Esophagus muscularis mucosa (tissue), 3 donors: ENCODE measurements at regions not wholly inside any gene's neighbourhood (a gene's known extent, or its start where the extent isn't known, plus 50 kb on each side); places are given as distances from the start of the nearest gene placed in this dataset.

Experiments used
- POLR2A ChIP-seq: fragments of 450-650 bp; IDR thresholded peaks from one replicate; pipeline ENCODE4 v1.6.1; 2017; ENCODE audit warnings: antibody characterized with exemption, moderate library complexity, mild to moderate bottlenecking, low read depth
- POLR2AphosphoS5 ChIP-seq, 2 donors: sonication (generic); formaldehyde crosslinking; IDR thresholded peaks; one replicate each; pipeline ENCODE4 v1.6.1; 2017; ENCODE audit warnings: antibody characterized with exemption in 2 of 2
- TF ChIP-seq, protein P1 (sequence below), 3 experiments: fragments of 200-600 bp in 2 of 3; fragments of 450-650 bp in 1 of 3; sonication (generic) in 2 of 3; IDR thresholded peaks; one replicate each; pipeline ENCODE4 v1.5.1; 2017 to 2019; ENCODE audit warnings: antibody characterized with exemption in 3 of 3, mild to moderate bottlenecking in 2 of 3, moderate library complexity in 1 of 3

DNA sequence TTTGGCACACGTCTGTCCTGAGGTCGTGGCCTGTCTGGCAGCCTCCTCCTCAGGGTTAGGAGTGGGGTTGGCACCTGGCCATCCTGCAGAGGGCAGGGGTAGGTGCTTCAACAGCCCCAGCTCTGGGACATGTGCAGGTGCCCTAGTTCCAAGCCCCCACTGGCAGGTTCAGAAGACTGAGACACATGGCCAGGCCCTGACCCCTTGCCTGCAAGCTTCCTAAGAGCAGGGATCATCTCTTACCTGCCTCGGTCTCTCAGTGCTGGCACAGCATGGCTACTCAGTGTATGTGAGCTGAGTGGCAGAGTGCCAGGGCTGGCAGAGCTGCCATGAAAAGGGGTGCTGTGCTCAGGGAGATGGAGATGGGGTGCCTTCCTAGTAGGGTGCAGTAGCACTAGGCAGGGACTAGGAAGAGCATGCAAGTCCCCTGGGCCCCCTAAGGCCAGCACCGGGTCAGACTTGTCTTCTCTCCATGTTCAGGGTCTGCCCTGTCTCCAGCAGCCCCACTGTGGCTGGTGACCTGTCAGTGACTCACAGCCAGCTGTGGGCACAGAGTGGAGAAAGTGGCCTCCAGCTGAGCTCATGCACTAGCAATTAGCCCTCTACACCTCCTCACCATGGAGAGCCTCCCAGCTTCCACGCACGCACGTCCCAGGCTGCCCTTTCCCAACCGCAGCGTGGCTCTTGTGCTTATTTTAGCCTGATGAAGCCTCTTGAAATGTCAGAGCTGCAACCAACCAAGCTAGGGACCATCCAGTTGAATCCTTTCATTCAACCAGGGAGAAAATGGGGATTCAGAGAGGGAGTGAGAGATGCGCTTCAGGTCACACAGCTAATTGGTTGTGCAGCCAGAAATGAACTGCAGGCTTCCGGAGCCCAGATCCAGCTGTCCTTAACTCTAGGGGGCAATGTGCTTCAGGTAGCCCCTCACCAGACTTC, 116.6 kb downstream of the MRPL14 start:
- no peak for TF ChIP-seq POLR2A
- TF ChIP-seq, protein P1, sequence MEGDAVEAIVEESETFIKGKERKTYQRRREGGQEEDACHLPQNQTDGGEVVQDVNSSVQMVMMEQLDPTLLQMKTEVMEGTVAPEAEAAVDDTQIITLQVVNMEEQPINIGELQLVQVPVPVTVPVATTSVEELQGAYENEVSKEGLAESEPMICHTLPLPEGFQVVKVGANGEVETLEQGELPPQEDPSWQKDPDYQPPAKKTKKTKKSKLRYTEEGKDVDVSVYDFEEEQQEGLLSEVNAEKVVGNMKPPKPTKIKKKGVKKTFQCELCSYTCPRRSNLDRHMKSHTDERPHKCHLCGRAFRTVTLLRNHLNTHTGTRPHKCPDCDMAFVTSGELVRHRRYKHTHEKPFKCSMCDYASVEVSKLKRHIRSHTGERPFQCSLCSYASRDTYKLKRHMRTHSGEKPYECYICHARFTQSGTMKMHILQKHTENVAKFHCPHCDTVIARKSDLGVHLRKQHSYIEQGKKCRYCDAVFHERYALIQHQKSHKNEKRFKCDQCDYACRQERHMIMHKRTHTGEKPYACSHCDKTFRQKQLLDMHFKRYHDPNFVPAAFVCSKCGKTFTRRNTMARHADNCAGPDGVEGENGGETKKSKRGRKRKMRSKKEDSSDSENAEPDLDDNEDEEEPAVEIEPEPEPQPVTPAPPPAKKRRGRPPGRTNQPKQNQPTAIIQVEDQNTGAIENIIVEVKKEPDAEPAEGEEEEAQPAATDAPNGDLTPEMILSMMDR (IDR thresholded peaks at IDR 0.05) = no peak
- TF ChIP-seq POLR2AphosphoS5 (IDR thresholded peaks at IDR 0.05) = no peak
